GM19324 (cell line): ENCODE measurements at regions not wholly inside any gene's neighbourhood (a gene's known extent, or its start where the extent isn't known, plus 50 kb on each side); places are given as distances from the start of the nearest gene placed in this dataset.
"Not testable (repeated sequence)": the region's sequence is repeated elsewhere in the genome, so short reads cannot be mapped to it uniquely, and the experiment has no call there.

Experiments used
- ATAC-seq: cut with Tn5 transposase; IDR thresholded peaks from one replicate; pipeline ENCODE4 v1.9.1; 2021; ENCODE audit warnings: mild to moderate bottlenecking, moderate library complexity; ENCODE audit not compliant: unreplicated experiment, low FRiP score

DNA sequence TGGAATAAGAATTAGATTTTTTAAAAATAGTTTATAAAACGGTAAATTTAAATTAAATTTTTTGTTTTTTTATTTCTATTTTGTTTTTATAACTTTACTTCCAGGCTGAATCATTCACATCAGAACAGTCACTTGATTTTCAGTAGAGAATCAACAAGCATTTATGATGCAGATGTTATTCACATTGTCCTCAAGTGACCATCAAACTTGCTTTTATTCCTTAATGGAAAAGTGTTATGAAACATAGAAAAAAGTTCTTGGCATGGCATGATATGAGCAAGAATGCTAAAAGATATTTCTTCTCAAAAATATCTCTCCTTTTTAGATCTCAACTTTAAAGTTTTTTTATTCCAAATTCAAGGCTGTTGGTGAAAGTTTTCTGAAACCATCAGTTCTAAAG, 70.9 kb upstream of the TGFBR2 start:
- no peak for ATAC-seq

DNA sequence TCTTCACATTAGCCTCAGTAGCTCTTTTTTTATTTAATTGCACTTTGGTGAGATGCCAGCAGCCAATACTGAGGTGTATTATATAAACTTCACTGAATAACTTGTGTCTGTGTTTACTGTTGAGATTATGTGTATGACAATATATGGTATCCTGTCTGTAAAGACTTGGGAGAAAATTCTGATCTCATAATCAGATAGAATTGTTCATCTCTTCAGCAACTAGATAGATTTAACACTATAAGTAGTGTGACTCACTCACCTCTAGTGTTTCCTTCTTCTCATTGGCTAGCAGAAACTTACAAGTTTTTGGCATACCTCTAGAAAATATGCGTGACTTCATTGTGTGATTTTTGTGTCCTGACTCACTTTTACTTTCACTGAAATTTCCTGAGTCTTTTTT, 67.6 kb upstream of the TGFBR2 start:
- no peak for ATAC-seq

DNA sequence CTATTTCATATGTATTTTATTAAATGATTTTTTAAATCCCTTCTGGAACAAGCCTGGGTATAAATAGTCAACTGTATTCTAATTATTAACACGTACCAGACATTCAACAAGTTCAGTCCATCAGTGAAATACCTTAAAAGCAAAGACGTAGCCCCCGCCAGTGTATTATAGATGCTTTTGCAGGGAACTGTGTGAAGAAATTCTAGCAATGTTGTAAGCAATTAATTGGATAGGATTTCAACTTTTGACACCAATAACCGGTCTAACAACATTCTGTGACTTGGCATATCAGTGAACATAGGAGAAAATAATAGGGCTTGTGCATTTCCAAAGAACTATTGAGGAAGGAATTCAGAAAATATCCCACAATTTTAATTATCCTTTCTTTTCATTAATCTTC, 67.2 kb upstream of the TGFBR2 start:
- ATAC-seq: no peak

DNA sequence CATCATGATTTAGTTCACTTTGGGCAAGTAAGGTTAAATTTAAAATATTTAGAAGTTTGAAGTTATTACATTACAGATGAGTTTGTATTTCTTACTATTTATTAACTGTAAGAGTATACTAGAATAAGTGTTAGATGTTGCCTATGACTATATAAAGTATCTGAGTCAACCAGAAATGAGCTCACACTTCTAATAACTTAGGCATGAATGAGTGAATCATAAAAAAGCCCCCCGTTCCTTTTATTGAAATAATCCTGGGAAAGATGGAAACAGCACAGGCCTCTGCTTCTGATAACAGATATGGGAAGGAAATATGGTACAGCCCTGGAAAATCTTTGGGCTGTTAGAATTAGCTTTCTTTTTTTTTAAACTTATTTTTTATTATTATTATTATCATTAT, 66.6 kb upstream of the TGFBR2 start:
- ATAC-seq: no peak

DNA sequence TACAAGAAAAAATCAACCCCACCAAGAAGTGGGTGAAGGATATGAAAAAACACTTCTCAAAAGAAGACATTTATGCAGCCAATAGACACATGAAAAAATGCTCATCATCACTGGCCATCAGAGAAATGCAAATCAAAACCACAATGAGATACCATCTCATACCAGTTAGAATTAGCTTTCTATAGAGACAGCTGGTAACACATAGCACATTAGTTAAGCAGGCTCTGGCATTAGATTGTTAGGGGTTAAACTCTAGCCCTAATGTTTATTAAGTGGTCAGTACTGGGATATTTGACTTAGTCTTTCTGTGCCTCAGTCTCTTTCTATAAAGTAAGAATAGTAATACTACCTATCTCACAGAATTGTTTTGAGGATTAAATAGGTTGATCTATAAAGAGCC, 65.2 kb upstream of the TGFBR2 start:
- not testable (repeated sequence) for ATAC-seq

DNA sequence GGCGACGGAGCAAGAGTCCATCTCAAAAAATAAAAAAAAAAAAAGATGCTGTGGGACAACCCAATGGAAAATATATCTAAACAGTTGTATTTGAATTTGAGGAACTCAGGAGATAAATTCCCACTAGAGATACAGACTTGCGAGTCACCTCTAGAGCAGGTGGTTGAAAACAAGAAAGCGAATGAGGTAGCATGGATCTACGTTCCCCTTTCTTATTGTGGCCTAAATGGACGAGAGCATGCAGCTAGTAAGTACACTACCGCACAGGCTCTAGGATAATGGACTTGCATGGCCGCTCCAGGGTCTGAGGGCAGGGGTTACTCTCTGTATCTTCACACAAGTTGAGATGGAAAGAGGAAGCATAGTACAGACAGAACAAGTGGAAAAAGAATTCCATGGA, 63.5 kb upstream of the TGFBR2 start:
- no peak for ATAC-seq

DNA sequence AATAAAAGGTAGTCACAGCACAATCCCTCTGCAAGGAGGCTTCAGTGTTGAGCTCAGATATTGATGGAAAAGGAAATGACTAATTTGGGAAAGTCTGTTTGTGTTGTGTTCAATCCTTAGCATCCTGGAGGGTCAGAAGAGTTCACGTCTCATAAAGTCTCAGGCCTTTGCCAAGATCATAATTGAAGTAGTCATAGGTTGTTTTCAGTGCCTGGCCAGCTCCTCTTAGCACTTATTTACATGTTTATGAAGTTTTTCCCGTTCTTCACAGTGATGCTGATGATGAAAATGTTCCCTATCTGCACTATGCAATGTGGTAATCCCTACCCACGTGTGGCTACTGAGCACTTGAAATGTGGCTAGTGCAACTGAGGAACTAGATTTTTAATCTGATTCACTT, 61.6 kb upstream of the TGFBR2 start:
- no peak for ATAC-seq

DNA sequence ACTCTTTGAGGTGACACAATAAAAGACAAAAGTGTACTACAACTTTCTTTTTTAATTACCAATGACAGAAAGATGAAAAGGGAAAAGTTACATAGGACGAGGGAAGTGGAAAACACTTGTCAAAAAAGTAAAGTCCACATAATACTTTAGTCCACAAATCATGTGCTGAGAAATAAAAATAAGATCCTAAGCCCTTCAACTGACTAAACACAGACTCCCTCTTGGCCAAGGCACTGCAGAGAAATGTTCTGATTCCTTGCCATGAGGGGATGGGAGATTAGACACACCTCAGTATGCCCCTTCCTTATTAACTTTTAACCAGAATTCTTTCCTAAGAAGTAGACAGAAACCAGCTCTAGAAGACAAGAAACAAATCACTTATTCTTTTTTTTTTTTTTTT, 59.5 kb upstream of the TGFBR2 start:
- no peak for ATAC-seq

DNA sequence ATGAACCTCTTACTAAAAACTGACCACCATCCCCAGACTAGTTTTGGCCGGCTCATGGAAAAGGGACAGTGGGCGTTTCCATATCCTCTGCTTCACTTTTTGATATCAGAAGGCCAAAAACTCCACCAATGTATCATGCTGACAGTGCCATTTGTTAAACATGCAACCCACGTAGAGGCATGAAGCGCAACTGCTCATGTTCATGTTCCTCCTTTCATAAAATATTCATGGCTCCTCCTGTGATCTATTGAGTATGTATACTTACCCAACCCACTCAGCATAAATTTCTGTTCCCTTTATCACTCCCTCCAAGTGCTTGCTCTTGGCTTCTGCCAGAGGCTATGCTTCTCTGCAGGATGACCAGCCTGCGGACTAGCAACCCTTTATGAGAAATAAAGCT, 58.7 kb upstream of the TGFBR2 start:
- ATAC-seq: no peak

DNA sequence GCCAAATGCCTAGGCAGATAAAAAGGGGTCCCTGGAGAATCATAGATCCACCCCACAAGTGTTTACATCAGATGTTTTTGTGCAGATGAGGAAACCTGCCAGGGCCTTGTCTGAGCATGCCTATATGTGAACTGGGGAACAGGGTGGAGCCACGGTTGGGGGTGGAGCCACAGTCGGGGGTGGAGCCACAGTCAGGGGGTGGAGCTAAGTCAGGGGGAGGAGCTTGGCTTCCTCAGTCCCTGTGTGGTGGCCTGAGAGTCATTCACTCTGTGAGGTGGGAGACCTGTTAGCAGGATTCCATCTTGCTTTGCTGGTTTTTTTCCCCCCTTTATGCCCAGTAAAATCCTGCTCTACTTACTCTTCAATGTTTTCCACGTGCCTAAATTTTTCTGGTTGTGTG, 57.8 kb upstream of the TGFBR2 start:
- no peak for ATAC-seq

DNA sequence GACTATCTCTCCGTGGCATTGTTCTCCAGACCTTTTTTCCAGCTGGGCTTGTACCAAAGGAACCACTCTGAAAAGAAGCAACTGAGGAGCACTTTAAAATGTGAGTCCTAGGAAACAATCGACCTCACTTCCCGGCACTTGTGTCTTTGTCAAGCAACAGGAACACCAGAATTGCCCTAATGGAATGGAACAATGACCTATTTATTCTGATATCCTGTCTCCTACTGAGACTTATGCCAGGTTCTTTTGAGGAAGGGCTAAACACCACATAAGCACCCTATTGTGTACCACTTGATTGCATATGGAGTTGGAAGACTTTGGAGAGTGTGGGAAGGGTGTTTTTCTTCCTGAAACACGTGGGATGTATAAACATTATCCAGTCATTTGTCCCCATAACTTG, 56.8 kb upstream of the TGFBR2 start:
- no peak for ATAC-seq

DNA sequence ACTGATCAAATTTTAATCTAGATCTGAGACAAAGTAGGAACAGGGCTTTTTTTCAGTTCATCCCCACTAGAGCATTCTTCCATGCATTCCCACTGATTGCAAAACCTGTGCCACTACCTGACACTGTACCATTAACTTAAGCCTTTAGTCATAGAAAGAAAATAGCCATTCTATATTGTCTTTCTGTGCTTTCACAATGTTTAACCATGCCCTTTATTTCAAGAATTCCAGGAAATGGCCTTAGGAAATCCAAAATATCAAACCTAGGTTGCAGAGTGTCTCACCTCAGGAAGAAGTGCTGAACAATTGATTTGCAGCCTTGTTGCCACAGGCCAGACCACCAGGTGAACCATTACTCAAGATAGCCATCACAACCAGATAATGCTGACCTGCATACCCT, 56.2 kb upstream of the TGFBR2 start:
- no peak for ATAC-seq

DNA sequence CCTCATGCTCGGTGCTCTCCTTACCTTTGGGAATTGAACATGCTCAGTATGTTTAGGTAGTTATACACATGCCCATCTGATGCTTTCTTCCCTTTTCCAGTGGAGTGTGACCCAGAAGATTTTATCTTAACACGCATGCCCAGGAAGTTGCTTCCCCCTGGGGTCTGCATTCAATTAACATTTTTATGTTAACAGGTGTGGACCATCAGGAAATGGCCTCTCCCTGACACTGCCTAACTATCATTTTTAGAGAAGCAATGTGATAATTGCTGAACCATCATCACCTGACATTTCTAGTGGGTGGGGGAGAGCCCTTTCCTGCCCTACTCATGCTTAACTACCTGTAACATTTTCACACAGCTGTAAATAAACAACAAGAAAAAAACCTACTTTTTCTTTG, 55.1 kb upstream of the TGFBR2 start:
- ATAC-seq: no peak

DNA sequence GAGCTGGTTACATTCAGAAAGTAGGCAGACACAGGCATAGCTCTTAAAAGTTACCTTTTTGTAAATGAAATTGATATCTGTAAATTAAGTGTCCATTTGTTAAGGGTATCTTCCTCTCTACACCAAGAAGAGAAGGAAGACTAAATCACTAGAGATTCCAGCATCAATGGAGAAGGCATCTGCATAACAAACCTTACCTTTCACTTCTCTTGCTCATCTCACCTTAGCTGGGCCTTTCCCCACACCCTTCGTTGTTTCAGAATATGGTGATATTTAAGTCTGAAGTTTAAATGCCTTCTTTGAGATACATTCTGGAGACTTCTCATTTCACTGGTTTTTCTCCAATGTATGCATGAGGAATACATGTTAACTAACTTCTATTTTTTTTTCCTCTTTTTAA, 54.5 kb upstream of the TGFBR2 start:
- no peak for ATAC-seq

DNA sequence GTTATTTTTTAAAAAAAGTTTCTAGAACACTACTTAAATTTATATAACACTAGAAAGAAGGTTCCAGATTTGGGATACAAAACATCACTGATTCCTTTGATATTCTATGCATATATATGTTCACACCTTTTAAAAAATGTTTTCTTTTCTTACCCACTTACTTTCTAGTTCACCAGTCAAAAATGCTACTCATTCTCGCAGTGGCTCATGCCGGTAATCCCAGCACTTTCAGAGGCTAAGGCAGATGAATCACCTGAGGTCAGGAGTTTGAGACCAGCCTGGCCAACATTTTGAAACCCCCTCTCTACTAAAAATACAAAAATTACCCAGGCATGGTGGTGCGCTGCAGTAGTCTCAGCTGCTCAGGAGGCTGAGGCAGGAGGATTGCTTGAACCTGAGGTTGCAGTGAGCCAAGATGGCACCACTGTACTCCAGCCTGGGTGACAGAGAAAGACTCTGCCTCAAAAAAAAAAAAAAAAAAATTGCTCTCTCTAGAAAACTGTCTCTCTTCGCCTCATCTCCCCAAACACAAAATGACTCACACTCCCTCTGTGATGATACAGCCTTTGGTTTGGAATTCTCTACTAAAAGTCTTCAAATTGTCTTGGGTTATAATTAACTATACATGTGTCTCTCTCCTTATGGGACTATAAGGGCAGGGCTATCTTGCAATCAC, 52.6 kb upstream of the TGFBR2 start:
- no peak for ATAC-seq

DNA sequence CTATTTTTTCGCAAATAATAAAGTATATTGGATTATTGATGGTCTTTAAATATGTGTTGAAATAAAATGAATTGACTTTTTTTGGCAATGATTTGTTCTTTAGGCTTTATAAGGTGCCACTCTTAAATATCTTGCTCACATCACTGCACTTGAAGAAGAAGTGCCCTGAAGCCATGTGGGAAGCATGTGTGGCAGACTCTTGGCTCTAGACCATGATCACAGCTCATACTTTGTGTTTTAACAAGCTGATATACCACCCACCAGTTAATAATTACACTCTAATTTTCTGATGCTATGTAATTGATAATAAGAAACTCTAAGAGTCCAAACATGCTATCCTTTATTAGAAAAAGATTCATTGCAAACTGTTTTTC, 52.1 kb upstream of the TGFBR2 start:
- no peak for ATAC-seq

DNA sequence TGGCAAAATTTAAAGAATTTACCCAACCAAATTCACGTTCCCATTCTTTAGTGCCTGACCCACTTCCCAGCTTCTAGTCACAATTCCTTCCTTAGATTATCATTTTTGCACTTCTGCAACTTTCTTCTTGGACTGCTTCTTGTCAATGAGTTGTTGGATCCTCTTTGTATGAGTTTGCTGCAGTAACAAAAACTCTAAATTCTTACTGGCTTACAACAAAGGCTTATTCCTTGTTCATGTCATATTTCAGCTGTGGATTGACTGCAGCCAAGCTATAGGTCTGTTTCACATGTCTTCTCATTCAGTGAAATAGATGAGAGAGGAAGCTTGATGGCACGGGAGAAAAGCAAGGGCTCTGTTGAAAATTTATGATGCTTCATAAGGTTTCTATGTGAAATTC, 50.4 kb upstream of the TGFBR2 start:
- ATAC-seq: no peak
